T-helper 1 cell (primary cell): ENCODE measurements at regions not wholly inside any gene's neighbourhood (a gene's known extent, or its start where the extent isn't known, plus 50 kb on each side); places are given as distances from the start of the nearest gene placed in this dataset.

Source experiments
- DNase-seq, 5 donors: peaks; one replicate each; pipeline ENCODE4 v3.0.0-alpha.2; 2012 to 2020

GRCh38 chr10:123415523-123415922 is 250.6 kb upstream of the GPR26 start:
- no peak for DNase-seq

- DNase-seq = no peak
Measured at GRCh38 chr10:123417414-123417813, 248.7 kb upstream of the GPR26 start.

GRCh38 chr10:123421461-123421860 is 244.7 kb upstream of the GPR26 start:
- DNase-seq = no peak

- DNase-seq = no peak
Measured at GRCh38 chr10:123422261-123422660, 243.9 kb upstream of the GPR26 start.

GRCh38 chr10:123424537-123424936 is 241.6 kb upstream of the GPR26 start:
- no peak for DNase-seq

GRCh38 chr10:123425680-123426079 is 240.5 kb upstream of the GPR26 start:
- DNase-seq = no peak

- DNase-seq = no peak
Measured at GRCh38 chr10:123427165-123427786, 238.9 kb upstream of the GPR26 start.

GRCh38 chr10:123428391-123428790 is 237.8 kb upstream of the GPR26 start:
- no peak for DNase-seq

- DNase-seq = no peak
Measured at GRCh38 chr10:123429706-123430221, 236.4 kb upstream of the GPR26 start.

- DNase-seq = no peak
Measured at GRCh38 chr10:123433539-123433938, 232.6 kb upstream of the GPR26 start.

- no peak for DNase-seq
Measured at GRCh38 chr10:123434435-123435039, 231.6 kb upstream of the GPR26 start.

- DNase-seq = no peak
Measured at GRCh38 chr10:123442901-123443300, 223.3 kb upstream of the GPR26 start.

- DNase-seq = no peak
Measured at GRCh38 chr10:123443924-123444323, 222.2 kb upstream of the GPR26 start.

- DNase-seq = no peak
Measured at GRCh38 chr10:123445261-123445775, 220.8 kb upstream of the GPR26 start.

GRCh38 chr10:123446449-123447156 is 219.6 kb upstream of the GPR26 start:
- no peak for DNase-seq

GRCh38 chr10:123449234-123449962 is 216.8 kb upstream of the GPR26 start:
- DNase-seq = no peak

GRCh38 chr10:123450956-123451605 is 215.1 kb upstream of the GPR26 start:
- DNase-seq = no peak

GRCh38 chr10:123451618-123452245 is 214.4 kb upstream of the GPR26 start:
- no peak for DNase-seq

- DNase-seq = no peak
Measured at GRCh38 chr10:123454987-123455386, 211.2 kb upstream of the GPR26 start.

- no peak for DNase-seq
Measured at GRCh38 chr10:123455861-123456260, 210.3 kb upstream of the GPR26 start.

- DNase-seq = no peak
Measured at GRCh38 chr10:123458933-123459332, 207.2 kb upstream of the GPR26 start.
